ENCODE measurements at regions not wholly inside any gene's neighbourhood (a gene's known extent, or its start where the extent isn't known, plus 50 kb on each side); places are given as distances from the start of the nearest gene placed in this dataset.

- TF ChIP-seq MYC (IDR thresholded peaks at IDR 0.05; ENCODE audit: low read depth, low read length) (no peak), MYC (CRISPR knock-in tag; IDR thresholded peaks at IDR 0.05; ENCODE audit: borderline replicate concordance, low read depth) (no peak), BRCA1 (IDR thresholded peaks at IDR 0.05) (no peak), BRCA1 (CRISPR knock-in tag; IDR thresholded peaks at IDR 0.05) (no peak), FOXK2 (conservative IDR thresholded peaks at IDR 0.05 in 1 of 2, IDR thresholded peaks at IDR 0.05 in 1 of 2; ENCODE audit: low read depth in 2 of 2) (no peak), BCL6 (CRISPR knock-in tag; IDR thresholded peaks at IDR 0.05) (no peak), GATA2 (CRISPR knock-in tag; IDR thresholded peaks at IDR 0.05) (no peak), NFYB (IDR thresholded peaks at IDR 0.05; ENCODE audit: extremely low read depth, insufficient read length) (no peak), CBX3 (IDR thresholded peaks at IDR 0.05; ENCODE audit: borderline replicate concordance in 1 of 2, low read length in 2 of 2) (no peak)
Measured at GRCh38 chr5:124237206-124237695, 509.2 kb downstream of the ZNF608 start.

All from K562 (cell line).